ENCODE measurements at regions not wholly inside any gene's neighbourhood (a gene's known extent, or its start where the extent isn't known, plus 50 kb on each side); places are given as distances from the start of the nearest gene placed in this dataset.

DNA sequence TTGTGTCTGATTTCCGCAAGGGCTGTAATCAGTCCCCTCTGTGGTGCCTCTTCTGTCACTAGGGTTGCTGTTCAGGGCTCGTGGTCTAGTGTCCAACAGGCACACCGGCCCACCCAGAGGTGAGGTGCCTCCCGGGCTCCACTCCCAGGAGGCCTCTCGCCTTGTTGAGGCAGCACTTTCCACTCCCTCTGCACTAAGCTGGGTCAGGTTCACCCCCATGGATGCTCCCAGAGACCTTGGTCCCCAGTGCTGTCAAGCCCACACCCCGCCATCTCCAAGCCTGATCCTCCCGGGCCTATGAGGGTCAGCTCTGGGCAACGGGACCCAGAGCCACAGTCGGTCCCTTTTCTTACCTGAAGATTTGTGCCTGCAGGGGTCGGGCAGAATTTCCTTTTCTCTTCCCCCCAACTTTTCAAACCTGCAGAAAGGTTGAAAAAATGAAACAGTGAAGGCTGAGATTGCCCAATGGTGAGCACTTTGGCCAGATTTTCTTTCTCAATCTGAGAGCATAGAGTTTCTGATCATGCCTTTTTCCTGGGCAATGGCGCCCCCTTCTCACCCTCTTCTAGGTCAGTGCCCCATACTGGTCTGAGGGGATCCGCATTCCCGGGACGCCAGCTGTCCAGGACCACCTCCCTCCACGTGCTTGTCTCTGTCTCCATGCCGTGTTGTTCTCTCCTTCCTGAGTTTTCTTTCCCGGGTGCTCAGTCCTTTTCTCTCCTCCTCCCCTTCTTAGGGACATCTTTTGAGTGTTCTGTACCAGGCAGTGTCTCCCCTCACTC is 148.0 kb downstream of the ASB1 start:
- no peak for DNase-seq (ENCODE audit: low spot score in 2 of 2)
- no peak for FAIRE-seq

DNA sequence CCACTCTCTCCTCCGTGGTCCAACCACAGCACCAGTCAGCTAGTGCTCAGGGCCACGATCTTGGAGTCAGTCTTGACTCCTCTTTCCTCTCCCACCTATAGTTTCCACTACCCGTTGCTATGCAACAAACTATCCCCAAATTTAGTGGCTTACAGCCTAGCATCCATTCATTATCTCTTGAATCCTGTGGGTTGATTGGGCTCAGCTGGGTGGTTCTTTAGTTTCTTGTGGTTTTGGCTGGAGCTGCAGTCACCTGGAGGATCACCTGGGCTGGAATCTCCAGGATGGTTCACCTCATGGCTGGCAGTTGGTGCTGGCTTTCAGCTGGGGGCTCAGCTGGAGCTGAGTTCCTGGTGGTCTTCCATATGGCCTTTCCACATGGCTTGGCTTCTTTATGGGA is 149.9 kb downstream of the ASB1 start:
- DNase-seq (ENCODE audit: low spot score in 2 of 2) (no peak), FAIRE-seq (no peak)

DNA sequence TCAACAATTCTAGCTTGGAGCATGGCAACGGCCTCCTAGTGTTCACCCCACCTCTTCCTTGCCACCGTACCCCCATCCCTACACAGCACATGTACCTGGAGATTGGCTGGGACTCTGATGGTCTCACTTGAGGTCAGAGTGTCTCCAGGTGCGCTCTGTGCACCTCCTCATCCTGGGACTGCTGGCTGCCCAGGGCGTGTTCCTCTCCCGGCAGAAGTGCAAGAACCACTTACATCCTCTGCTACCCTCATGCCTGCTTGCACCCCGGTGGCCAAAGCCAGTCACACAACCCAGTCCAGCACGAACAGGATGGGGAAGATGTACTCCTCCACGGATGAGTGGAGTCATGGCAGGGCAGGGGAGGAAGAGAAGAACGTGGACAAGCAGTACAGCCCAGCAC is 151.5 kb downstream of the ASB1 start:
- FAIRE-seq (no peak), DNase-seq (ENCODE audit: low spot score in 2 of 2) (no peak)

DNA sequence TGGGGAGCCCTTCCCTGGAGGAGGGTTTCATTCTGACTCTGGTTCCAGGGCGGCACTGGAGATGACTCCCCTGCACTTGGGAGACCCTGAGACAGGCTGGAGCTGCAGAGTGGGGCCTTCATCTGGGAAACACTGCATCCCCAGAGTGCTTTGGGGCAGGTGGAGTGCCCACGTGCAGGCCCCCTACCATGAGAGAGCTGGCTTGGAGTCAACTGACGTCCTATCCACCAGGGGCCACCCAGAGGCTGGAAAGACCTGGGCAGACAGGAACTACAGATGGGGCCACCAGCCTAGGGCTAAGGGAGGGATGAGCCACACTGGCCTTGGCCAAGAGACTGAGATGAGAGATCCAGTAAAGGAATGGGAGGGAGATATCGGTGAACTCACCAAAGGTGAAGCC is 153.8 kb downstream of the ASB1 start:
- DNase-seq (ENCODE audit: low spot score in 2 of 2) (no peak), FAIRE-seq (no peak)

DNA sequence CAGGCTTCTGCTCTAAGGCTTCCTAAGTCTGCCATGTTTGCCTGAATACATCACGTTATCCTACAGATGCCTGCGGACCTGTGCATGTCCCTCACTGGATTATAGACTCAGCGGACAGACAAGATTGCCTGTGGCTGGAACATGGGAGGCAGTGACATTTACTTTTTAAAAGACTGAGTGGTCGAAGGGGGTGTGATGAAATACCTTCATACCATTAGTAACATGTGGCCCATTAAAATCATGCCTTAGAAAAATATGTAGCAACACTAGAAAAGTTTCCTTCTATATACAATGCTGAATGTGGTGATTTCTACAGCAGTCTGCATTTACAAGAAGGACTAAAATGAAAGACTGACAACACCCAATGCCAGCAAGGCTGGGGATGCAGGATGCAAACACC is 154.4 kb downstream of the ASB1 start:
- no peak for FAIRE-seq
- no peak for DNase-seq (ENCODE audit: low spot score in 2 of 2)

DNA sequence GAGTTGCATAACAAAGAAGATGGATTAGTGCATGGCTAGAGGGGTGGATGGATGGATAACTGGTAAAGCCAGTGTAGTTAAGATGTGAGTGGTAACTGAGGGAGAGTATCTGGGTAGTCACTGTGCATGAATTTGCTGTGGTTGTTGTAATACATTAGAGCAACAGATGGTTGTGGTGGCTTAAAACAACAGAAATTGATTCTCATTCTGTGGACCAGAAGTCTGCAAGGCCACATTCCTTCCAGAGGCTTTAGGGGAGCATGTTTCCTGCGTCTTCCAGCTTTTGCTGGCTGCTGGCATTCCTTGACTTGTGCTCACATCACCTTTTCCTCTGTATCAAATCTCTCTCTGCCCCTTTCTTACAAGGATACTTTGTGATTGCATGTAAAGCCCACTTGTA is 155.4 kb downstream of the ASB1 start:
- no peak for DNase-seq (ENCODE audit: low spot score in 2 of 2)
- no peak for FAIRE-seq

DNA sequence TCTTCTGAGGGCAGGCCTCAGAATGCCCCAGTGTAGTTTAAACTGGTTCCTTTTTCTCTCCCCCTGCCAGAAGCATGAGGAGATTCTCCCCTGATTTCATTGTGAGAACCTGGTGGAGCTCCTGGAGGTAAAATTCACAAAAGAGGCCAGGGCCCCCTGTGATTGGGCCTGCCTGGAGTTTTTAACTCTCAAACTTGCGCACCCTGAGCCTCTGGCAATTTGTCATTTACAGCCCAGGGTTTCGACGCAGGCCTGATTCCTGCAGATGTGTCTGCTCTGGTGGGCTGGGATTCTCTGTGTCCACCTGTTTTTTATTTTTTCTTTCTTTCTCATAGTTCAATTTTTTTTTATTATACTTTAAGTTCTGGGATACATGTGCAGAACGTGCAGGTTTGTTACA is 157.9 kb downstream of the ASB1 start:
- FAIRE-seq (no peak), DNase-seq (ENCODE audit: low spot score in 2 of 2) (no peak)

DNA sequence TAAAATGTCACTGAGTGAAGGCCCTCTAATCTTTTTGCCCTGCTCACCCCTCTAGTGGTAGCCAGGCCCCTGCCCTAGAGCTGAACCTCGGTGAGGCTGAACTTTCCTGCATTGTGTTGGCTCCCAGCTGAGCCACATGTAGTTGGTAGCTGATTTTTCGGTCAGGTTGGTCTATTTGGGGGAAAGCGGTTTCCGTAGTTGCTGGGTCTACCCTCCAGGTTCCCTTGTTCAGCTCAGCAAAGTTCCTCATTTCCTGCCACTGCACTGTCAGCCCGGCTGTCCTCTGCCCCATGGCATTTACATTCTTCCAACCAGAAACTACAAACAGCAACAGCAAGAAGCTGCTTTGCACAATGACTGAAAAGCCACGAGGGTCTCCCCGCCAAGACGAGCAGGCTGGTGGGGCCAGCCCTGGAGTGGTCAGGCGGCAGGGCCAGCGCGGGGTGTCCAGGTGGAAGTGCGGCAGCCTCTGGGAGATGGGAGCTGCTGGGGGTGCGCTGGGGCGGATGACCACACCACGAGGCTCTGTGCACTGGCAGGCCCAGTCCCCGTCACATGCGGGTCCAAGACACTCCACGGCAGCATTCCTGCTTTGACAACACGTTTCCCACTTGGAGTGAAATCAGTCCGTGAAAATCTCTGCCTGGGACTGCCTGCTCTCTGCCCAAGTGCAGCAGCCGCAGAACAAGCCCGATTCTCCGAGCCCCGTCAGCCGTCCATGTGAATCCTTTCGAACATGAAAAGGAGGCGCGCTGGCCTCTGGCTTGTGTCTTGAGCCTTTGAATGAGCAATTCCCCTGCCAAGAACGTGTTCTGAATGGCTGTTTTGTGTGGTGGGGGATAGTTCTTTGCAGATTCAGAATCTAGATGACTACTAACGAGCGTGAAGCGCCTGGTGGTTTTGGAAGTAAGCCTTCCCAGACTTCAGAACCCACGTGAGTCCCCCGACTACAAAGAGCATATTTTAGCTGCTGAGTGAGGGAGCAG is 159.4 kb downstream of the ASB1 start:
- DNase-seq (ENCODE audit: low spot score in 2 of 2) (peak; percentile 45 to 50), FAIRE-seq (no peak)

DNA sequence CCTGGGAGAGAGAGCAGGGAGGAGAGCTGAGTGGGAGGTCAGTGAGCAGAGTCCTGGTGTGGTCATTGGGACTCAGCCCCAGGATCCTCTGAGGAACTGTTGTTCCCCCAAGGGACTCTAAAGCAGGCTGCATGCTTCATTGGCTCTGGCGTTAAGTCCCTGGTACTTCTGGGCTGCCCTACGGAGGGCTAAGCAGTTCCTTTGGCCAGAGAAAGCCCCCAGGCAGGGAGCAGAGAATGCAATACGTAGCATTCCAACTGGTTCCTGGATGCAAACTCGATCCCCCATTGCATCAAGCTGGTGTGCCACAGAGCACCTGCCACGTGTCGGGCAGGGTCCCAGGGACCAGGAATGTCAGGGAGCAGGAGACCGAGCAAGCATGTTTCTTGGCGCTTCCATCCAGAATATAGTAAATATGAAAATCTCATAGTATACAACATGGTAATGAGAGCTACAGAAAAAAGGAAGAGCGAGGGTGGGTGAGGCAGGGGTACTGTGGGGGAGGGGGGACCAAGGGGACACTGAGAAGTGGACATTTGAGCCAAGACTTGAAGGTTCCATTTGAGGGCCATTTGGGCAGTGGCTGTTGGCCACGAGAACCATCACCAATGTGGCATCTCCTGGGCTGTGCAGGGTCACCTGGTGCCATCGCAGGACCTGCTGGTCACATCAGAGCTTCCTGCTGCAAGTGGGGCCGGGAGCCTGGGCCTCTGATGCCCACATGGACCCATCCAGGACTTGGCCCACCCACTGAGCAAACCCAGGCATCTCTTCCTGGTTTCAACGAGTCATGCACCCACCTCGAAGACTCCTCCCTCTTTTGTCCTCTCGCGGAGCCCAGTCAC is 160.4 kb downstream of the ASB1 start:
- FAIRE-seq (no peak), DNase-seq (ENCODE audit: low spot score in 2 of 2) (no peak)

DNA sequence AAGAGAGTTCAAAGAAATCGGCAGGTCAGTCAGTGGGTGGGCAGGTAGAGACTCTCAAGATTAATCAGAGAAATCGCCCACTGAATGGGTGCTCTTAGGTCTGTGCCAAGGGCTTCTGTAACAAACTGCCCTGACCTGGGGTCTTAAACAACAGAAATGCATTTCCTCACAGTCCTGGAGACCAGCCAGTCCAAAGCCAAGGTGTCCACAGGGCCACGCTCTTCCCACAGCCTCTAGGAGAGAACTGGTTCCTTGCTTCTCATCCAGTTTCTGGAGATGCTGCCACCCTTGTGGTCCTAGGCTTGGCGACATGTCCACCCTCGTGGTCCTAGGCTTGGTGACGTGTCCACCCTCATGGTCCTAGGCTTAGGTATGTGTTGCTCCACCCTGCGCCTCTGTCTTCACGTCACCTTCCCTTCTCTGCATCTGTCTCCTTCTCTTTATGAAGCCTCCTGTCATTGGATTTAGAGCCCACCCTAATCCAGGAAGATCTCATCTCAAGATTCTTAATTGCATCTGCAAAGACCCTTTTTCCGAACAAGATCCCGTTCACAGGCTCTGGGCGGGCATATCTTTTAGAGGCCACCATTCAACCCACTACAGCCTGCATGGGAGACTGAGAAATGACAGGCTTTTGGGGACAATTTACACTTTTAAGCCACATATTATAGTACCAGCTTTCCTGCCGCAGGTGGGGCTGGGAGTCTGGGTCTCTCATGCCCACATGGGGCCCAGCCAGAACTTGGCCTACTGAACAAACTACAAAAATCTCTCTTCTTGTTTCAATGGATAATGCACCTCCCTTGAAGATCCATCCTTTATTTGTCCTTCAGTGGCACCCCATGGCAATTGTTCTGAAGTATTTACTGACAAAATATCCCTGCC is 161.3 kb downstream of the ASB1 start:
- DNase-seq (ENCODE audit: low spot score in 2 of 2) (no peak), FAIRE-seq (no peak)

DNA sequence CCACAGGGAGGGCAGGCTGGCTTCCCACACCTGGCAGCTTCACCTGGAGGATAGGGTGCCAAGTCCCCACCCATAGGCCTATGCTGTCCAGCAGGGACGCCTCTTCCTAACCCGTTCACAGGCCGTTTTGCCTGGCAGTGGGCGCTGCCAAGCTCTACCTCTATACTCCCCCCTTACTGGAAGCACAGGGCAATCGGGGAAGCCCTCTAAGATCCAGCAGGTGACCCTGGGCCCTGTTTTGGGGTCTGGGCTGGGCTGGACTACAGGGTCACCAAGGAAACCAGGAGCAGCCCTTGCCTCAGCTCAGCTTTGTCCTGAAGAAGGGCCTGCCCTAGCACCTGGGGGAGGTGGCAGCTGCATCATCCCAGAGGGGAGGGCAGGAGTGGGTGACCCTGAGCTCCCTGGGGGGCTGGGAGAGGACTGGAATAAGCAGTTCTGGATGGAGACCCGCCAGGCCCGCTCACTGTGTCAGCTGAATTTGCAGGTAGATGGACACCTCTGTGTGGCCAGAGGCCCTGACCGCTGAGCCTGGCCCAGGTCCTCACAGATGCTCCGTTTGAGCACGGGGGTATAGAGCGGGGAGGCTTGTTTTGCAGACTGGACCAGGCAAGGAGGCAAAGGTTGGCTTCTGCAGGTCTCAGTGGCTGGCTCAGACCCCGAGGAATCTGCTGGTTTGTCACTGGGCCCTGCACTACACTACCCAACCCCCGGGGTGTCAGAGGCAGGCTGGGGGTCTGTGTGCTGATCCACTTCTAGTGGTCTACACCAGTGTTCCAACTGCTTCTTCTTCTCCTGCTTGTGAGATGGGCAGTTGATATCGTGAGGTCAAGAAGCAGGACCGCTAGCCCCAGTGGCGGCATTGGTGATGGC is 163.1 kb downstream of the ASB1 start:
- FAIRE-seq (no peak), DNase-seq (ENCODE audit: low spot score in 2 of 2) (no peak)

DNA sequence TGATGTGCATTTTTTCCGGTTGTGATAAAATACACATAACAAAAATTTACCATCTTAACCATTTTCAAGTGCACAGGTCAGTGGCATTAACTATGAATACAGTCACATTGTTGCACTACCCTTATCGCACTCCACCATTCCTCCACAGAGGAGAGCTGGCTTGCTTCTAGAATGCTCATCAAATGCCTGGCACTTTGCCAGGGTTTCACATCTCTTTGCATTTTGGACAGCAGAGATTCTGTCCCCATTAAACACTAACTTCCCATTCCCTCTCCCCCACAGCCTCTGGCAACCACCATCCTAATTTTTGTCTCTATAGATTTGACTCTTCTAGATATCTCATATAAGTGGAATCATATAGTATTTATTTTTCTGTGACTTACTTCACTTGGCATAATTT is 165.0 kb downstream of the ASB1 start:
- no peak for FAIRE-seq
- DNase-seq (ENCODE audit: low spot score in 2 of 2), result no peak

DNA sequence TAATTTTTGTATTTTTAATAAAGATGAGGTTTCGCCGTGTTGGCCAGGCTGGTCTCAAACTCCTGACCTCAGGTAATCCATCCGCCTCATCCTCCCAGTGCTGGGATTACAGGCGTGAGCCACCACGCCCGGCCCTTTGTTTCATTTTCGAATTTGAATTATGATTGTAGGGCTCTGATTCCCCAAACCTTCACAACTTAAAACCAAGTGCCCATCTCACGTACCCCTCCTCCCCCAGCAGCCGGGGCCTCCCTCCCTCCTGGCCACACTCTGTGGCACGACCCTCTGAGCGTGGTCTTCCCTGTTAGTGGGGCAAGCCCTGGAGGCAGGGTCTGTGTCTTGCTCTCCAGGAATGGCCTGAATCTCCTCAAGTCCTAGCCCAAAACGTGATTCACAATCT is 166.5 kb downstream of the ASB1 start:
- DNase-seq (ENCODE audit: low spot score in 2 of 2) (no peak), FAIRE-seq (no peak)

DNA sequence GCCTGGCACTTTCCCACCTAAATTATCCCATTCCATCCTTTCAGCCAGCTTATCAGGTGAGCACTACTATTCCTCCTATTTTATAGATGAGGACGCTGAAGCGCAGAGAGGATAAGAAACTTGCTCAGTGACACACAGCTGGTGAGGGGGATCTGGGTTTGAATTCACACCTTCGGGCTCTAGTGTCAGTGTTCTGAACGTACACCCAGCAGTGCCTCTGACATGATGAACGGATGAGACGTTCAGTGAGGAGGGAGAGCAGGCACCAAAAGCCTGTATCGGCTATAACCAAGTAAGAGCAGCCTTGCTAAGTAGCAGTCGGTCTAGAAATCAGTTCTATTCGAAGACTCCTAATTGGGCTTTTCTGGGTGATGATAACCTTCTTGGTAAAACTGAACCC is 167.0 kb downstream of the ASB1 start:
- FAIRE-seq (no peak), DNase-seq (ENCODE audit: low spot score in 2 of 2) (no peak)

DNA sequence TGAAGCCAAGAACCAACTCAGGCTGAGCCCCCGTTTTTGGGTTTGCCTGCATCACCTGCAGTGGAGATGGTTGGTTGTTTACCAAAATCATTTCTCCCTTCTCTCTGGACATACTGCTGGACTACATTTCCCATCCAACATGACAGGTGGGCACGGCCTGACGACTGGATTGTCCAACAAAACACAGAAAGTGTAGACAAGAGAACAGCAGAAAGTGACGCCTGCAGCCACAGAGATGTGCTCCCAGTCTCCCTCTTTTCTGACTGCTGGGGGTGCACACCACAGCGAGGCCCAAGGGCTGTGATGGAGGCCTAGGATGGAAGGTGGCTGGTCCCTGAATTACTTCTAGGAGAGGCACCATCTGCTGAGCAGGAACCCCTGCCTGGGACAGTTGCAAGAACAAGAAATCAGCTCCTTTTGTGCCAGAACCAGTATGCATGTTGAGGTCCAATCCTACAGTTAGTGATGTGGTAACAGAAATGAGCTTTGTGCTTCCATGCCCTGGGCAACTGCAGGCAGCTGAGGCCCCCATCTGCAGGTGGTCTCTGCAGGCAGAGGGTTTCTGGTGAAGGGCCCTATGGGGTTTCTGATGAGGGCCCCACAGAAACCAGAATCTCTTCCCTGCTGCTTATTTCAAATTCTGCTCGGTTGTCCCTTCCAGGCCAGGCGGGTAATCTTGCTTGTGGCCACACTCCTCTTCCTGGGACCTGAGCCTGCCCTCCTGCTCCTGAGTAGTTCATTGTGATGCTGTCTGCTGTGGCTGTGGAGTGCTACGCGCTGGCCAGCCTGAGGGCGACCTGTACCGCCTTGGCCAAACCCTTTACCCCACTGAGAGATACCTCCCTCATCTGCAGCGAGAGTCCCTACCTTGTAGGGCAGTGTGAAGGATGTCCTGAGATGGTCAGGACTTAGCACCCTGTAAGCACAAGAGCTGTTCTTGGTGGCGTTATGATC is 168.3 kb downstream of the ASB1 start:
- DNase-seq (ENCODE audit: low spot score in 2 of 2) (no peak), FAIRE-seq (no peak)

DNA sequence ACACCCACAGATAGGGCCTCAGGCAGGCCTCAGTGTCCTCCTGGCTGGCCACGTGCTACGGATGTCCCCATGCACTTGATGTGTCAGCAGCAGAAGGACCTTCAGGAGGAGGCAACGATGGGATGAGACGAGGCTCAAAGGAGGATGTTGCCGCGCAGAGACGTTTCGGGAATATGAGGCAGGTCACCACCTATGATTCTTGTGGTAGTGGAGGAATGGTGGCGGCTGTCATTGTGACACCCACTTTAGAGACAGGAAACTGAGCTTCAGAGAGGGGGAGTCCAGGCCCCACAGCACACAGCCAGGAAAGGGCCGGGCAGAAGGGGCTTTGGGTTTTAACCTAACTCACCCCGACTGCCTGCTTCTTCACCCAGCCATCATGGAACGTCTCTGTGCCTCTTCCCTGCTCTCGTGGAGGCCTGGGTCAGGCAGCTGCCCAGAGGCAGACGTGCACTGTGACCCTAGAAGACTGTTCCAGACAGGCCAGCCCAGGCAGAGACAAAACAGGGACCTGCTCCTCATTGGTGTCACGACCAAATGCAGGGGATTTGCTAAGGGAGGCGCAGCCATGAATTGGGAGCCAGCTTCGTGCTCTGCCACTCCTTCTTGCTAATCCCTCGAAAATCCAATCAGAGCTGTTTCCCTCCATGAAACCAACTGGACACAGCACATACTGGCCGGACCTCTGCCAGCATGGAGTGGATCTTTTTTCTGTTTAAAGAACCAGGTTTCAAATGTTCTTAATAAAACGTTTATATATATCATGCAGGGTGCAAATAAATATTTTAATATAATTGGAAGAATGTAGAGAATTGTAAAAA is 169.2 kb downstream of the ASB1 start:
- DNase-seq (ENCODE audit: low spot score in 2 of 2) (no peak), FAIRE-seq (no peak)

Data from frontal cortex (tissue), 3 donors.